ENCODE measurements at regions not wholly inside any gene's neighbourhood (a gene's known extent, or its start where the extent isn't known, plus 50 kb on each side); places are given as distances from the start of the nearest gene placed in this dataset.

DNA sequence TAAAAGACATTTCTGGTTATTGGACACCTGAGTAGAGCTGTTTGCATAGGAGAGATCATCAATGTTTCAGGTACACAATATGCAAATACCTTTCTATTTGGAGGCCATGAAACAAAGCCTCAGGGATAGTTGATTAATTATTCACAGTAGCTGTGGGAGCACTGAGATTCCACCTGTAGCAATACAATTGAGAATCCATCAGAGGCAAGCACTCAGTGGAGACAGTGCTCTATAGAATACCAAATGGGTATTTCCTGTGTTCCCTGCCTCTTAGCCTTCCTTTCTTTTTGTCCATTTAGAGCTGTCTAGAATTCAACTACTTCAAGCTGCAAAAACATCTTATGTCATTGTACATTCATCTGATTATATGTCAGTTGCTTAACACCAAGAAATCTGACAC is 1754.0 kb upstream of the ACO1 start:
- TF ChIP-seq, protein P1, sequence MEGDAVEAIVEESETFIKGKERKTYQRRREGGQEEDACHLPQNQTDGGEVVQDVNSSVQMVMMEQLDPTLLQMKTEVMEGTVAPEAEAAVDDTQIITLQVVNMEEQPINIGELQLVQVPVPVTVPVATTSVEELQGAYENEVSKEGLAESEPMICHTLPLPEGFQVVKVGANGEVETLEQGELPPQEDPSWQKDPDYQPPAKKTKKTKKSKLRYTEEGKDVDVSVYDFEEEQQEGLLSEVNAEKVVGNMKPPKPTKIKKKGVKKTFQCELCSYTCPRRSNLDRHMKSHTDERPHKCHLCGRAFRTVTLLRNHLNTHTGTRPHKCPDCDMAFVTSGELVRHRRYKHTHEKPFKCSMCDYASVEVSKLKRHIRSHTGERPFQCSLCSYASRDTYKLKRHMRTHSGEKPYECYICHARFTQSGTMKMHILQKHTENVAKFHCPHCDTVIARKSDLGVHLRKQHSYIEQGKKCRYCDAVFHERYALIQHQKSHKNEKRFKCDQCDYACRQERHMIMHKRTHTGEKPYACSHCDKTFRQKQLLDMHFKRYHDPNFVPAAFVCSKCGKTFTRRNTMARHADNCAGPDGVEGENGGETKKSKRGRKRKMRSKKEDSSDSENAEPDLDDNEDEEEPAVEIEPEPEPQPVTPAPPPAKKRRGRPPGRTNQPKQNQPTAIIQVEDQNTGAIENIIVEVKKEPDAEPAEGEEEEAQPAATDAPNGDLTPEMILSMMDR (conservative IDR thresholded peaks at IDR 0.05; ENCODE audit: low read depth, low read length): no peak
- TF ChIP-seq POLR2A (IDR thresholded peaks at IDR 0.05; ENCODE audit: low read depth, low read length) (no peak), CEBPB (IDR thresholded peaks at IDR 0.05; ENCODE audit: low read depth, low read length) (no peak), MAZ (IDR thresholded peaks at IDR 0.05; ENCODE audit: borderline replicate concordance, low read depth, low read length) (no peak), MXI1 (IDR thresholded peaks at IDR 0.05; ENCODE audit: borderline replicate concordance, low read depth, low read length) (no peak)
